Fibroblast of skin of scalp (primary cell): ENCODE measurements at regions not wholly inside any gene's neighbourhood (a gene's known extent, or its start where the extent isn't known, plus 50 kb on each side); places are given as distances from the start of the nearest gene placed in this dataset.
A peak's percentile ranks its signal among the peaks of the same experiment; 100 is the strongest.

ENCODE experiments used
- DNase-seq: peaks from one replicate; pipeline ENCODE4 v3.0.0-alpha.2; 2013

- DNase-seq: no peak
Observed at GRCh38 chr16:74094514-74094913, 202.1 kb upstream of the PSMD7 start.

GRCh38 chr16:74092336-74092735 is 204.3 kb upstream of the PSMD7 start:
- DNase-seq: no peak

- no peak for DNase-seq
Observed at GRCh38 chr16:74090871-74091270, 205.7 kb upstream of the PSMD7 start.

GRCh38 chr16:74083541-74083940 is 213.1 kb upstream of the PSMD7 start:
- no peak for DNase-seq

- no peak for DNase-seq
Observed at GRCh38 chr16:74080311-74080710, 216.3 kb upstream of the PSMD7 start.

GRCh38 chr16:74079232-74079586 is 217.4 kb upstream of the PSMD7 start:
- DNase-seq: no peak

- no peak for DNase-seq
Observed at GRCh38 chr16:74078511-74079231, 217.9 kb upstream of the PSMD7 start.

GRCh38 chr16:74076568-74076967 is 220.0 kb upstream of the PSMD7 start:
- DNase-seq: no peak

- no peak for DNase-seq
Observed at GRCh38 chr16:74075393-74075792, 221.2 kb upstream of the PSMD7 start.

- peak; percentile 59 for DNase-seq
Observed at GRCh38 chr16:74073456-74073855, 223.2 kb upstream of the PSMD7 start.

- no peak for DNase-seq
Observed at GRCh38 chr16:74071996-74072535, 224.5 kb upstream of the PSMD7 start.

- no peak for DNase-seq
Observed at GRCh38 chr16:74070237-74070636, 226.4 kb upstream of the PSMD7 start.

GRCh38 chr16:74064120-74064735 is 232.4 kb upstream of the PSMD7 start:
- peak; percentile 21 for DNase-seq

GRCh38 chr16:74053826-74054225 is 242.8 kb upstream of the PSMD7 start:
- no peak for DNase-seq

GRCh38 chr16:74053312-74053711 is 243.3 kb upstream of the PSMD7 start:
- no peak for DNase-seq

- peak; percentile 12 for DNase-seq
Observed at GRCh38 chr16:74052016-74052415, 244.6 kb upstream of the PSMD7 start.

GRCh38 chr16:74049027-74049426 is 247.6 kb upstream of the PSMD7 start:
- DNase-seq: no peak

- no peak for DNase-seq
Observed at GRCh38 chr16:74046524-74046923, 250.1 kb upstream of the PSMD7 start.

GRCh38 chr16:74045513-74045912 is 251.1 kb upstream of the PSMD7 start:
- DNase-seq: no peak

GRCh38 chr16:74035816-74036215 is 260.8 kb upstream of the PSMD7 start:
- peak; percentile 45 for DNase-seq

- DNase-seq: peak; percentile 36
Observed at GRCh38 chr16:74034862-74035261, 261.8 kb upstream of the PSMD7 start.

GRCh38 chr16:74034200-74034599 is 262.4 kb upstream of the PSMD7 start:
- no peak for DNase-seq

GRCh38 chr16:74033441-74033995 is 263.1 kb upstream of the PSMD7 start:
- no peak for DNase-seq

- no peak for DNase-seq
Observed at GRCh38 chr16:74031551-74031950, 265.1 kb upstream of the PSMD7 start.
